ENCODE measurements at regions not wholly inside any gene's neighbourhood (a gene's known extent, or its start where the extent isn't known, plus 50 kb on each side); places are given as distances from the start of the nearest gene placed in this dataset.

DNA sequence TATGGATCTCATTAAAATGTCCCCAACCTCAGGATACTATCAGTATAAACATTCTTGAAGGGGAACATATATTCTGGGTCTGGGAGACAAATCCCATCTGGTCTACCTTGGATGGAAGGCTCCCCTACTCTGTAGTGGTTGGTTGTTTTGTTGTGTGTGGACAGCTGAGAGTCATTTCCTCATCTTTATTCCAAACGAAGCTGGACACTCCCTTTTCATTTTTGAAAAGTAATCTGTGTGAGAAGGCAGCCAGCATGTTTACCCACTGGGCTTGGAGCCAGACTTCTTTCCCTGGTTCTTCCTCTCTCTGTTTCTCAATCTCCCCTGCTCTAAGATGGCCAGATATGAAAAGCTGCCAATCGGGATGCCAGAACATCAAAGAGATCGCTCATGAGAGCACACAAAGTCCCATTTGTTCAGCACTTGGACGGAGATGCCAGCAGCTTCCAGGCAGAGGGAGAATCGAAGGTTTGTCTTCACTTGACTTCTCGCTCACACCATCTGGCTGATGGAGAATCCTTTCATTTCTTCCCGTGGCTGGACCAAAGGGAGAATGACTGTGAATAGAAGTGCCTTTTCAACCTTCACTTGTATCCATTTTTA lies 108.1 kb upstream of the AGR3 start:
- no TSS peak for BruUV-seq (replicated peaks)
- POLR2A ChIA-PET: no interaction called here
- Histone ChIP-seq H3K4me3 (ENCODE audit: low read depth, low read length) (no peak overlapping the region), H3K27me3 (replicated peaks; ENCODE audit: control insufficient read depth, insufficient read depth, low read length) (no peaks in the 10 kb centered on the region), H3K36me3 (ENCODE audit: control insufficient read depth, insufficient read depth, low read length) (no peaks in the 10 kb centered on the region), H3K9me3 (no peaks in the 10 kb centered on the region), H3K4me1 (peaks cover 17% of the 10 kb centered on the region)
- Mint-ChIP-seq H3K36me3 (ENCODE audit: insufficient read depth, unreplicated experiment) (no peaks in the 10 kb centered on the region), H3K9me3 (ENCODE audit: unreplicated experiment) (peaks cover 3% of the 10 kb centered on the region), H3K4me1 (ENCODE audit: low read depth, unreplicated experiment) (peaks cover 15% of the 10 kb centered on the region), H3K27ac (ENCODE audit: unreplicated experiment) (no peak overlapping the region), H3K27me3 (ENCODE audit: insufficient read depth, unreplicated experiment) (no peaks in the 10 kb centered on the region), H3K4me3 (ENCODE audit: unreplicated experiment) (peak overlapping the region; percentile 49)
- CTCF ChIA-PET: no interaction called here
- DNase-seq: peak; percentile 65 to 72
- intact Hi-C loops (cut with micrococcal nuclease; ENCODE audit: unreplicated experiment): no loop called here
- TF ChIP-seq, protein P1, sequence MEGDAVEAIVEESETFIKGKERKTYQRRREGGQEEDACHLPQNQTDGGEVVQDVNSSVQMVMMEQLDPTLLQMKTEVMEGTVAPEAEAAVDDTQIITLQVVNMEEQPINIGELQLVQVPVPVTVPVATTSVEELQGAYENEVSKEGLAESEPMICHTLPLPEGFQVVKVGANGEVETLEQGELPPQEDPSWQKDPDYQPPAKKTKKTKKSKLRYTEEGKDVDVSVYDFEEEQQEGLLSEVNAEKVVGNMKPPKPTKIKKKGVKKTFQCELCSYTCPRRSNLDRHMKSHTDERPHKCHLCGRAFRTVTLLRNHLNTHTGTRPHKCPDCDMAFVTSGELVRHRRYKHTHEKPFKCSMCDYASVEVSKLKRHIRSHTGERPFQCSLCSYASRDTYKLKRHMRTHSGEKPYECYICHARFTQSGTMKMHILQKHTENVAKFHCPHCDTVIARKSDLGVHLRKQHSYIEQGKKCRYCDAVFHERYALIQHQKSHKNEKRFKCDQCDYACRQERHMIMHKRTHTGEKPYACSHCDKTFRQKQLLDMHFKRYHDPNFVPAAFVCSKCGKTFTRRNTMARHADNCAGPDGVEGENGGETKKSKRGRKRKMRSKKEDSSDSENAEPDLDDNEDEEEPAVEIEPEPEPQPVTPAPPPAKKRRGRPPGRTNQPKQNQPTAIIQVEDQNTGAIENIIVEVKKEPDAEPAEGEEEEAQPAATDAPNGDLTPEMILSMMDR (IDR thresholded peaks at IDR 0.05; ENCODE audit: insufficient read depth in 1 of 2, low read depth in 1 of 2, low read length in 1 of 2, severe bottlenecking in 1 of 2, unreplicated experiment in 1 of 2): no peak

- Mint-ChIP-seq H3K4me3 (ENCODE audit: unreplicated experiment) (no peak overlapping the region), H3K27me3 (ENCODE audit: insufficient read depth, unreplicated experiment) (no peaks in the 10 kb centered on the region), H3K9me3 (ENCODE audit: unreplicated experiment) (peaks cover 18% of the 10 kb centered on the region), H3K4me1 (ENCODE audit: low read depth, unreplicated experiment) (peaks cover 15% of the 10 kb centered on the region), H3K27ac (ENCODE audit: unreplicated experiment) (no peak overlapping the region), H3K36me3 (ENCODE audit: insufficient read depth, unreplicated experiment) (no peaks in the 10 kb centered on the region)
- ChIA-PET POLR2A (no interaction called here), CTCF (no interaction called here)
- no peaks in the 10 kb centered on the region for H3K27me3 ChIP-seq (replicated peaks; ENCODE audit: control insufficient read depth, insufficient read depth, low read length)
- H3K36me3 ChIP-seq (ENCODE audit: control insufficient read depth, insufficient read depth, low read length): no peaks in the 10 kb centered on the region
- intact Hi-C loops (cut with micrococcal nuclease; ENCODE audit: unreplicated experiment): no loop called here
- H3K4me1 ChIP-seq: peaks cover 17% of the 10 kb centered on the region
- TF ChIP-seq, protein P1 (IDR thresholded peaks at IDR 0.05; ENCODE audit: insufficient read depth in 1 of 2, low read depth in 1 of 2, low read length in 1 of 2, severe bottlenecking in 1 of 2, unreplicated experiment in 1 of 2): no peak
- no TSS peak for BruUV-seq (replicated peaks)
- DNase-seq: no peak
- no peak overlapping the region for H3K4me3 ChIP-seq (ENCODE audit: low read depth, low read length)
- H3K9me3 ChIP-seq: no peaks in the 10 kb centered on the region
These were observed 109.8 kb upstream of the AGR3 start for GRCh38 chr7:16991551-16991950.

GRCh38 chr7:16993543-16993942 lies 111.8 kb upstream of the AGR3 start:
- H3K27ac Mint-ChIP-seq (ENCODE audit: unreplicated experiment): no peak overlapping the region

More at GRCh38 chr7:16993543-16993942, 111.8 kb upstream of the AGR3 start:
- no peaks in the 10 kb centered on the region for H3K9me3 ChIP-seq
- intact Hi-C loops (cut with micrococcal nuclease; ENCODE audit: unreplicated experiment): no loop called here
- peaks cover 17% of the 10 kb centered on the region for H3K4me1 ChIP-seq
- no peak overlapping the region for H3K4me3 ChIP-seq (ENCODE audit: low read depth, low read length)
- no peaks in the 10 kb centered on the region for H3K36me3 ChIP-seq (ENCODE audit: control insufficient read depth, insufficient read depth, low read length)
- CTCF ChIA-PET: no interaction called here
- no peaks in the 10 kb centered on the region for H3K27me3 ChIP-seq (replicated peaks; ENCODE audit: control insufficient read depth, insufficient read depth, low read length)
- H3K4me3 Mint-ChIP-seq (ENCODE audit: unreplicated experiment): no peak overlapping the region
- H3K36me3 Mint-ChIP-seq (ENCODE audit: insufficient read depth, unreplicated experiment): no peaks in the 10 kb centered on the region
- DNase-seq: no peak
- H3K9me3 Mint-ChIP-seq (ENCODE audit: unreplicated experiment): peaks cover 19% of the 10 kb centered on the region
- TF ChIP-seq, protein P1 (IDR thresholded peaks at IDR 0.05; ENCODE audit: insufficient read depth in 1 of 2, low read depth in 1 of 2, low read length in 1 of 2, severe bottlenecking in 1 of 2, unreplicated experiment in 1 of 2): no peak
- POLR2A ChIA-PET: no interaction called here
- H3K27me3 Mint-ChIP-seq (ENCODE audit: insufficient read depth, unreplicated experiment): no peaks in the 10 kb centered on the region
- no TSS peak for BruUV-seq (replicated peaks)
- H3K4me1 Mint-ChIP-seq (ENCODE audit: low read depth, unreplicated experiment): peaks cover 15% of the 10 kb centered on the region
